ENCODE measurements at regions not wholly inside any gene's neighbourhood (a gene's known extent, or its start where the extent isn't known, plus 50 kb on each side); places are given as distances from the start of the nearest gene placed in this dataset.
"Not testable (repeated sequence)": the region's sequence is repeated elsewhere in the genome, so short reads cannot be mapped to it uniquely, and the experiment has no call there.

DNA sequence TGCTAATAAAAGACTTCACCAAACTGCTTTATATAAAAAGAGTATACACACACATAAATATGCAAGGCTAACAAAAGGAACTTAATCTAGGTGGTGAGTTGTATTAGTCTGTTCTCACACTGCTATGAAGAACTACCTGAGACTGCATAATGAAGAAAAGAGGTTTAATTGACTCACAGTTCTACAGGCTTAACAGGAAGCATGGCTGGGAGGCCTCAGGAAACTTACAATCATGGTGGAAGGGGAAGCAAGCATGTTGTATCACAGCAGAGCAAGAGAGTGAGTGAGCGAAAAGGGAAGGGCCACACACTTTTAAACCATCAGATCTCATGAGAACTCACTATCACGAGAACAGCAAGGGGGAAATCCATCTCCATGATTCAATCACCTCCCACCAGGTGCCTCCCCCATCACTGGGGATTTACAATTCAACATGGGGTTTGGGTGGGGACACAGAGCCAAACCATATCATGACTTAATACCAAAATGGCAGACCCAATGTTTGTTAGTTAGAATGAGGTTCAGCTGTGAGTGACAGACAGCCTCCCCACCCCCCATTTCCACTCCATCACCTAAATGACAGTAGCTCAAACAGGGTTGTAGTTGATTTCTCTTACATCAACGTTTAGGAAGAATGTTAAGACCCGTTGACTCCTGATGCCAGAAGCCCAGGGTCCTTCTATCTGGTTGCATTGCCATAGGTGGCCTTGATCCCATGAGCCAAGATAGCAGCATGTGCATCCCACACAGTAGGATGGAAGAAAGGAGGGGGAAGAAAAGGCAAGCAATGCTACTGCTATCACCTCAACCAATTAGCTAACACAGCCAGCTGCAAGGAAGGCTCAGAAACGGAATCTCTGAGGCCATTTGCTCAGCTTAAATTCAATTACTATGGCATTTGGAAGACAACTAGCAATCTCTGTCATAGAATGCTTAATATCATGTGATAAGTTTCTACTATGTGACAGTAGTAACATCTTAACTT, 77.0 kb downstream of the CCDC71L start:
- TF ChIP-seq, protein P1, sequence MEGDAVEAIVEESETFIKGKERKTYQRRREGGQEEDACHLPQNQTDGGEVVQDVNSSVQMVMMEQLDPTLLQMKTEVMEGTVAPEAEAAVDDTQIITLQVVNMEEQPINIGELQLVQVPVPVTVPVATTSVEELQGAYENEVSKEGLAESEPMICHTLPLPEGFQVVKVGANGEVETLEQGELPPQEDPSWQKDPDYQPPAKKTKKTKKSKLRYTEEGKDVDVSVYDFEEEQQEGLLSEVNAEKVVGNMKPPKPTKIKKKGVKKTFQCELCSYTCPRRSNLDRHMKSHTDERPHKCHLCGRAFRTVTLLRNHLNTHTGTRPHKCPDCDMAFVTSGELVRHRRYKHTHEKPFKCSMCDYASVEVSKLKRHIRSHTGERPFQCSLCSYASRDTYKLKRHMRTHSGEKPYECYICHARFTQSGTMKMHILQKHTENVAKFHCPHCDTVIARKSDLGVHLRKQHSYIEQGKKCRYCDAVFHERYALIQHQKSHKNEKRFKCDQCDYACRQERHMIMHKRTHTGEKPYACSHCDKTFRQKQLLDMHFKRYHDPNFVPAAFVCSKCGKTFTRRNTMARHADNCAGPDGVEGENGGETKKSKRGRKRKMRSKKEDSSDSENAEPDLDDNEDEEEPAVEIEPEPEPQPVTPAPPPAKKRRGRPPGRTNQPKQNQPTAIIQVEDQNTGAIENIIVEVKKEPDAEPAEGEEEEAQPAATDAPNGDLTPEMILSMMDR (IDR thresholded peaks at IDR 0.05; ENCODE audit: low read depth, low read length): no peak
- H3K9me3 ChIP-seq (ENCODE audit: control insufficient read depth, insufficient read depth, low read length): no peaks in the 10 kb centered on the region
- ChIA-PET CTCF (no interaction called here), POLR2A (no interaction called here)
- H3K4me3 ChIP-seq (ENCODE audit: low read depth, low read length): no peak overlapping the region
- no peaks in the 10 kb centered on the region for H3K27me3 ChIP-seq (ENCODE audit: control insufficient read depth, insufficient read depth, low read length)
- no peak for DNase-seq (ENCODE audit: low read depth, low spot score)
- H3K27ac ChIP-seq (ENCODE audit: low read depth, low read length): no peak overlapping the region

DNA sequence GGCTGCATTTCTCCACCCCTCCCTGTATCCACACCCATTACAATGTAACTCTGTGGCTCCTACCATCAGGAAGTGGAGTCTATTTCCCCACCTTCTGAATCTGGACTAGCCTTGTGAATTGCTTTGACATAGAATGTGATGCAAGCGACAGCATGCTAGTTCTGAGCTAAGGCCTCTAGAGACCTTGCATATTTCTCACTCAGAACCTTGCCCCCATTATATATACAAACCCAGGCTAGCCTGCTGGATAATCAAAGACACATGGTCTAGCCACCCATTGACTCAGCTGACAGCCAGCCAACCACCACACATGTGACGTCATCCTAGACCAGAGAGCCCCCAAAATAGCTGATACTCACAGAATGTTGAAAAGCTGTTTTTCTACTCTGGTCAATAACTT, 77.9 kb downstream of the CCDC71L start:
- Histone ChIP-seq H3K27ac (ENCODE audit: low read depth, low read length) (no peak overlapping the region), H3K27me3 (ENCODE audit: control insufficient read depth, insufficient read depth, low read length) (no peaks in the 10 kb centered on the region), H3K9me3 (ENCODE audit: control insufficient read depth, insufficient read depth, low read length) (no peaks in the 10 kb centered on the region), H3K4me3 (ENCODE audit: low read depth, low read length) (no peak overlapping the region)
- ChIA-PET CTCF (no interaction called here), POLR2A (no interaction called here)
- DNase-seq (ENCODE audit: low read depth, low spot score): peak; percentile 42
- TF ChIP-seq, protein P1 (IDR thresholded peaks at IDR 0.05; ENCODE audit: low read depth, low read length): no peak

DNA sequence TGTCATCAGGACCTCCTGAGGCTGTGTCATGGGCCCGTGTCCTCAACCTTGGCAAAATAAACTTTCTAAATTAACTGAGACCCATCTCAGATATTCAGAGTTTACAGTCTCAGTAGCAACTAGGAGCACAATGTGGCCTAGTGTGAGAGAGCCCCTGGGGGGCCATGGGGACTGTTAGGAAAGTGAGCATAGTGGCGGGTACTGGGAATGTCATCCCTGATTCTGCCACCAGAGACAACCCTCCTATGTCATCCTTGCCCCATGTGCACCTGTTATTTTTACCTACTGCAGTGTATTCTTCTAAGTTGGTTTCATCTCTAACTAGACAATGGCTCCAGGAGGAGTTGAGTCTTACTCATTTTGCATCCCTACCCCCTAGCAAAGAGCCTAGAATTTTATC, 78.6 kb downstream of the CCDC71L start:
- ChIA-PET CTCF (no interaction called here), POLR2A (no interaction called here)
- TF ChIP-seq, protein P1 (IDR thresholded peaks at IDR 0.05; ENCODE audit: low read depth, low read length): no peak
- no peaks in the 10 kb centered on the region for H3K27me3 ChIP-seq (ENCODE audit: control insufficient read depth, insufficient read depth, low read length)
- no peak for DNase-seq (ENCODE audit: low read depth, low spot score)
- no peaks in the 10 kb centered on the region for H3K9me3 ChIP-seq (ENCODE audit: control insufficient read depth, insufficient read depth, low read length)
- no peak overlapping the region for H3K27ac ChIP-seq (ENCODE audit: low read depth, low read length)
- H3K4me3 ChIP-seq (ENCODE audit: low read depth, low read length): no peak overlapping the region

DNA sequence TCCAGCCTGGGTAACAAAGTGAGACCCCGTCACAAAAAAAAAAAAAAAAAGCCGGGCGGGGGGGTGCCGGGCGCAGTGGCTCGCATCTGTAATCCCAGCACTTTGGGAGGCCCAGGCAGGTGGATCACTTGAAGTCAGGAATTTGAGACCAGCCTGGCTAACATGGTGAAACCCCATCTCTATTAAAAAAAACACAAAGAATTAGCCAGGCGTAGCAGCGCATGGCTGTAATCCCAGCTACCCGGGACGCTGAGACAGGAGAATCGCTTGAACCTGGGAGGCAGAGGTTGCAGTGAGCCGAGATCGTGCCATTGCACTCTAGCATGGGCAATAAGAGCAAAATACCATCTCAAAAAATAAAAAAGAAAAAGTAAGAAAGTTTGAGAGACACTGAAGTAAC, 81.9 kb downstream of the CCDC71L start:
- DNase-seq (ENCODE audit: low read depth, low spot score); H3K4me3 ChIP-seq (ENCODE audit: low read depth, low read length); CTCF ChIA-PET; H3K9me3 ChIP-seq (ENCODE audit: control insufficient read depth, insufficient read depth, low read length); H3K27me3 ChIP-seq (ENCODE audit: control insufficient read depth, insufficient read depth, low read length); POLR2A ChIA-PET; H3K27ac ChIP-seq (ENCODE audit: low read depth, low read length): not testable (repeated sequence)

DNA sequence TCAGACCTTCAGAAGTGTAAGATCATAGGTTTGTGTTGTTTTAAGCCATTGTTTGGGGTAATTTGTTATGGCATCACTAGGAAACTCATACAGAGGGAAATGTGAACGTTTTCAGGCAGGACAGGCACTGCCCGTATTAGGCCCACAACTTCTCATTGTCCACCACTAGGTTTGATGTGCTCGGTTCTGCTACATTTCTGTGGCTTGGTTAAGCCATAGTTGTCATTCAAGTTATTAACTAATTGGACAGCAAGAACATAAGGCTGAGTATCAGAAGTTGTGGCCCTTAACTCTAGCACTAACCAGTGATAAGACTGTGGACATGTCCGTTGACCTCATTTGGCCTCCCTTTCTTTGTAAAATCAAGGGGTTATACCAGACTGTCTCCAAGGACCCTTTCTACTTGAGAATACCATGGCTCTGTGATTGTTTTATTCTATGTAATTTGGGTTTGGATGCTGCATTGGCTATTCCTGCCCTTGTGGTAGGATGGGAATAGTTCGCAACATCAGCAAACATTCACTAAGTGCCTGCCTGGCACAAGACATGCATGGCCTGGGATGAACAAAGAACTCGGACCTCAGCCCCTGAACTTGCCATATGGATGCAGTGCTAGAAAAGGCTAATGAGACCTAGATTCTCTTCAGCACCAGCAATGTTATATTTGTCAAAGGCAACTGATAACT, 85.7 kb downstream of the CCDC71L start:
- ChIA-PET POLR2A (no interaction called here), CTCF (no interaction called here)
- no peak overlapping the region for H3K4me3 ChIP-seq (ENCODE audit: low read depth, low read length)
- no peak for DNase-seq (ENCODE audit: low read depth, low spot score)
- H3K27me3 ChIP-seq (ENCODE audit: control insufficient read depth, insufficient read depth, low read length): no peaks in the 10 kb centered on the region
- TF ChIP-seq, protein P1 (IDR thresholded peaks at IDR 0.05; ENCODE audit: low read depth, low read length): no peak
- no peak overlapping the region for H3K27ac ChIP-seq (ENCODE audit: low read depth, low read length)
- no peaks in the 10 kb centered on the region for H3K9me3 ChIP-seq (ENCODE audit: control insufficient read depth, insufficient read depth, low read length)

Measured in AG04450 (cell line).